HEK293 (cell line): ENCODE measurements at regions not wholly inside any gene's neighbourhood (a gene's known extent, or its start where the extent isn't known, plus 50 kb on each side); places are given as distances from the start of the nearest gene placed in this dataset.

Experiments used
- SCRT1 ChIP-seq: fragments of 450-650 bp; formaldehyde crosslinking; IDR thresholded peaks from 2 replicates; pipeline ENCODE4 v1.5.1; 2016; ENCODE audit warnings: missing biosample characterization, missing genetic modification characterization, borderline replicate concordance
- SP2 ChIP-seq: fragments of 450-650 bp; formaldehyde crosslinking; IDR thresholded peaks from 2 replicates; pipeline ENCODE4 v1.5.1; 2016; ENCODE audit warnings: missing biosample characterization, missing genetic modification characterization
- ZBTB21 ChIP-seq: fragments of 450-650 bp; formaldehyde crosslinking; IDR thresholded peaks from 2 replicates; pipeline ENCODE4 v1.5.1; 2017; ENCODE audit warnings: missing biosample characterization, missing genetic modification characterization
- ZNF221 ChIP-seq: fragments of 450-650 bp; formaldehyde crosslinking; IDR thresholded peaks from 2 replicates; pipeline ENCODE4 v1.5.1; 2017; ENCODE audit warnings: missing biosample characterization, missing genetic modification characterization, borderline replicate concordance
- ZNF302 ChIP-seq: fragments of 450-650 bp; formaldehyde crosslinking; IDR thresholded peaks from 2 replicates; pipeline ENCODE4 v1.5.1; 2016; ENCODE audit warnings: missing biosample characterization, missing genetic modification characterization, low read depth
- TF ChIP-seq, protein P1 (sequence below): fragments of 450-650 bp; formaldehyde crosslinking; IDR thresholded peaks from 2 replicates; pipeline ENCODE4 v1.5.1; 2016; ENCODE audit warnings: missing biosample characterization, missing genetic modification characterization

- TF ChIP-seq ZNF302 = no peak
- no peak for TF ChIP-seq ZNF221 (tag by site-specific recombination)
- TF ChIP-seq SCRT1 (tag by site-specific recombination) = no peak
- TF ChIP-seq, protein P1, sequence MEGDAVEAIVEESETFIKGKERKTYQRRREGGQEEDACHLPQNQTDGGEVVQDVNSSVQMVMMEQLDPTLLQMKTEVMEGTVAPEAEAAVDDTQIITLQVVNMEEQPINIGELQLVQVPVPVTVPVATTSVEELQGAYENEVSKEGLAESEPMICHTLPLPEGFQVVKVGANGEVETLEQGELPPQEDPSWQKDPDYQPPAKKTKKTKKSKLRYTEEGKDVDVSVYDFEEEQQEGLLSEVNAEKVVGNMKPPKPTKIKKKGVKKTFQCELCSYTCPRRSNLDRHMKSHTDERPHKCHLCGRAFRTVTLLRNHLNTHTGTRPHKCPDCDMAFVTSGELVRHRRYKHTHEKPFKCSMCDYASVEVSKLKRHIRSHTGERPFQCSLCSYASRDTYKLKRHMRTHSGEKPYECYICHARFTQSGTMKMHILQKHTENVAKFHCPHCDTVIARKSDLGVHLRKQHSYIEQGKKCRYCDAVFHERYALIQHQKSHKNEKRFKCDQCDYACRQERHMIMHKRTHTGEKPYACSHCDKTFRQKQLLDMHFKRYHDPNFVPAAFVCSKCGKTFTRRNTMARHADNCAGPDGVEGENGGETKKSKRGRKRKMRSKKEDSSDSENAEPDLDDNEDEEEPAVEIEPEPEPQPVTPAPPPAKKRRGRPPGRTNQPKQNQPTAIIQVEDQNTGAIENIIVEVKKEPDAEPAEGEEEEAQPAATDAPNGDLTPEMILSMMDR = no peak
- no peak for TF ChIP-seq ZBTB21
- TF ChIP-seq SP2 (tag by site-specific recombination) = no peak
Observed at GRCh38 chr9:78521680-78522079, 224.8 kb downstream of the PSAT1 start.
